PFSK-1 (cell line): ENCODE measurements at regions not wholly inside any gene's neighbourhood (a gene's known extent, or its start where the extent isn't known, plus 50 kb on each side); places are given as distances from the start of the nearest gene placed in this dataset.

Experiments
- FOXP2 ChIP-seq: optimal IDR thresholded peaks from 2 replicates; pipeline ENCODE3; 2011; ENCODE audit warnings: borderline replicate concordance, control low read depth, inconsistent platforms; ENCODE audit not compliant: insufficient read depth; ENCODE audit errors: extremely low read length, extremely low read depth
- POLR2AphosphoS5 ChIP-seq: IDR thresholded peaks from 2 replicates; pipeline ENCODE4 v1.6.1; 2012; ENCODE audit warnings: low read depth, mild to moderate bottlenecking, control low read depth, low read length, moderate library complexity
- SIN3A ChIP-seq: IDR thresholded peaks from 2 replicates; pipeline ENCODE4 v1.6.1; 2012; ENCODE audit warnings: mild to moderate bottlenecking, low read length, moderate library complexity, borderline replicate concordance; ENCODE audit not compliant: insufficient read depth
- TAF1 ChIP-seq: IDR thresholded peaks from 2 replicates; pipeline ENCODE4 v1.6.1; 2012; ENCODE audit warnings: low read length, control low read depth, borderline replicate concordance; ENCODE audit not compliant: insufficient read depth

DNA sequence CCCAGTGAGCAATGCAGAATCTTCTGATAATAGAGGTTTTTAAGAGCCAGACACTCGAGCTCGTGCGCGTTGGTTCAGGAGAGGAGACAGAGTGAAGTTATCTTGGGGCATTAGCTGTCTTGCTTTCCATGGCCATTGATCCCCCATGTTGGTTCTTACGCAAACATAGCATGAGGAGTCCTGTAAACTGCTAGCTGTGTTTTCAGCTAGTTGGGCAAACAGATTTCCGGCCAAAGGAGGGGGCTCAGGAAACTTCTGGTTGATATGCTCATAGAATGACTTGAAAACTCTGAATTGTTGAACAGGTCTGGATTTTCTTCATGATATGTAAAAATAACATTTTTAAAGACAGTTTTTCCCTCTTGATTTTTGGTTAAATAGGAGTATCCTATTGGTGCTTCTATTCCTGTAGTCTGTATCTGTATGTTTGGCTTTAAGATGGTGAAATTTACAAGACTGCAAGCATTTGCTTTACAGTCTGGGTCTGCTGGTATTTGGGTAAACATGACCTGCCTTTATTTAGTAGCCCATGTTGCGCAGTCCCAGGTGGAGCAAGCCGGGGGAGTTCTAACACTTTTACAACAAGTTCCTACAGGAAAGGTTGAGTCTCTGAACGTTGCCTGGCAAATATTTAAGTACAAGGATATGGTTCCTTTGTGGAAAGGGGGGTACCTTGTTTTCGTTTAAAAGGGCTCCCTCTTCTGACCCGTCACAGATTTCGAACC, 218.4 kb upstream of the KCND2 start:
- TF ChIP-seq POLR2AphosphoS5 (no peak), SIN3A (no peak), TAF1 (no peak), FOXP2 (no peak)
